GM13977 (cell line): ENCODE measurements at regions not wholly inside any gene's neighbourhood (a gene's known extent, or its start where the extent isn't known, plus 50 kb on each side); places are given as distances from the start of the nearest gene placed in this dataset.

Experiments
- DNase-seq: peaks from one replicate; pipeline ENCODE4 v3.0.0; 2012; ENCODE audit warnings: low spot score
- in situ Hi-C: fragments of 300-500 bp; cut with MboI; formaldehyde crosslinking; loops from one replicate; pipeline ENCODE4 v1.12.0; 2022; ENCODE audit warnings: low sequenced_read_pairs, low pct_unique_long_range_greater_than_20kb, mixed read lengths, inconsistent platforms; ENCODE audit not compliant: unreplicated experiment
- TF ChIP-seq, protein P1 (sequence below): IDR thresholded peaks from 2 replicates; pipeline ENCODE4 v1.5.1; 2012; ENCODE audit warnings: mild to moderate bottlenecking, control low read depth; ENCODE audit not compliant: insufficient read depth; ENCODE audit errors: extremely low read depth, missing control alignments

DNA sequence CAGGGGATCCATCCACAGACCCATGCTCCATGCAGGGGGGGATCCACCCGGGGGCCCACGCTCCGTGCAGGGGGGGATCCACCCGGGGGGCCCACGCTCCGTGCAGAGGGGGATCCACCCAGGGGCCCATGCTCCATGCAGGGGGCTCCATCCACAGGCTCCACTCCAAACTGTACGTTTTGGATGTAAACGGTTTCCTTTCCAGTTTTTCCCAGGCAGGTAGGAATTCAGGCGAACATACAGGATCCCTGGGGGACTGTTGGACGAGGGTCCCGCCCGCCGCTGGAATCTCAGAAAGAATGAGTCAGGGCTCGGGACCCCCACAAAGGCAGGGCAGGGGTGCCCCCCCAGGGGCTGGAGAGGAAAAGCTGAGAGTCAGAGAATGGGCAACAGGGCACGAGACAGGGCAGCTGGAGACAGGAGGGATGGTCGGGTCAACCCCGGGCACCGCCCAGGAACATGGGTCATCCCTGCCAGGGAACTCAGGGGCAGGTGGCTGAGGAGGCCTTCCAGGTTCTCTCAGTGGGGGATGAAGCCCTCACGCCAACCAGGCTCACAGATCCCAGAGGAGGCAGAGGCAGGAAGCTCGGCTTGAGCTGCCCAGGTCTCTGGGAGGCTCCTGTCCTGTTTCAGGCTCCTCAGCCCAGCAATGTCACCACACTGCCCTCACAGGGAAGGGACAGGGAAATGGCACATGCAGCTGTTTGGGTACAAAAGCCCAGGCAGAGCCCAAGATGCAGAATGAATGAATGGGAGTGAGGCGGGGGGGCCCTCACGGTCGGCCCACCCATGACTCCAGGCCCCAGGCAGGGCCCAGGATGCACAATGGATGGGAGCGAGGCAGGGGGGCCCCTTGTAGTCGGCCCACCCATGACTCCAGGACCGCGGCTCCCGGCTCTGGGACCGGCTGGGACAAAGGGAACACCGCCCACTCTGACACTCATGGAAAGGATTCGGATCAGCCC lies 200.2 kb downstream of the BRD1 start:
- no peak for DNase-seq
- TF ChIP-seq, protein P1, sequence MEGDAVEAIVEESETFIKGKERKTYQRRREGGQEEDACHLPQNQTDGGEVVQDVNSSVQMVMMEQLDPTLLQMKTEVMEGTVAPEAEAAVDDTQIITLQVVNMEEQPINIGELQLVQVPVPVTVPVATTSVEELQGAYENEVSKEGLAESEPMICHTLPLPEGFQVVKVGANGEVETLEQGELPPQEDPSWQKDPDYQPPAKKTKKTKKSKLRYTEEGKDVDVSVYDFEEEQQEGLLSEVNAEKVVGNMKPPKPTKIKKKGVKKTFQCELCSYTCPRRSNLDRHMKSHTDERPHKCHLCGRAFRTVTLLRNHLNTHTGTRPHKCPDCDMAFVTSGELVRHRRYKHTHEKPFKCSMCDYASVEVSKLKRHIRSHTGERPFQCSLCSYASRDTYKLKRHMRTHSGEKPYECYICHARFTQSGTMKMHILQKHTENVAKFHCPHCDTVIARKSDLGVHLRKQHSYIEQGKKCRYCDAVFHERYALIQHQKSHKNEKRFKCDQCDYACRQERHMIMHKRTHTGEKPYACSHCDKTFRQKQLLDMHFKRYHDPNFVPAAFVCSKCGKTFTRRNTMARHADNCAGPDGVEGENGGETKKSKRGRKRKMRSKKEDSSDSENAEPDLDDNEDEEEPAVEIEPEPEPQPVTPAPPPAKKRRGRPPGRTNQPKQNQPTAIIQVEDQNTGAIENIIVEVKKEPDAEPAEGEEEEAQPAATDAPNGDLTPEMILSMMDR: no peak

DNA sequence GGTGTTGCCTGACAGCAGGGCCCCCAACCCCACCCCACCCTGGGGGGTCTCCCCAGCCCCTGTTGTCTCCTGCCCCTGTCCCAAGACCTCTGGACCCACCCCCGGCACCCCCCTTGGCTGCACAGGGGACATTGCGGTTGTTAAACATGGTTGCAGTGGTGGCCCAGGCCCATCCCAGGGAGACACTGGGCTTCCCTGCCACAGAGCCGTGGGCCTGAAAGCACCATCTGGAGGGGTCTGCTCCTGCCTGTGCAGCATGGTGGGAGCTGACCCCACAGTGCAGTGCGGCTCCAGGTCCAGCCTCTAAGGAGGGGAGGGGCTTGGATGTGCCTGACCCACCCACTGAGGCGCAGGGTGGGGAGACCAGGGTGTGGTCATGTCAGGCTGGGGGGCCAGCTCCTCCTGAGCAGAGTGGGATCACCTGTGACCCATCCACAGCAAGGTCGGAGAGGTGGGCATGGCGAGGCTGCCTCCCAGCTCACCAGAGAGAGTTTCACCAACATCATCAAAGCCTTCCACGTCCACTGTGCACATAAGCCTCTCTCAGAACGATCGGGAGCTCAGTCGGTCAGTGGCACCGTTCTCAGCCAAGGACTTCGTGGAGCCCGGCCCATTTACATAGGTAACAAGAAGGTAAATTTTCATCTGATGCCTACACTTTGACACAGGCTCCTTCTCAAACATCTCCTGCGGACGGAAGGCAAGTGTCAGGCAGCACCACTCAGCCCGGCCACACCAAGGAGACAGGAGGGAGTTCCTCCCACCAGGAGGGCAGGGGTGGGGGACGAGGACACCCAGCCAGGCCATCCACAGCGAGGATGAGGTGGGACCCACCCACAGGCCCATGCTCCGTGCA lies 201.1 kb downstream of the BRD1 start:
- in situ Hi-C loops: no loop called here
- no peak for DNase-seq
- TF ChIP-seq, protein P1: no peak

More for the DNA sequence above, 200.2 kb downstream of the BRD1 start:
- in situ Hi-C loops: no loop called here

DNA sequence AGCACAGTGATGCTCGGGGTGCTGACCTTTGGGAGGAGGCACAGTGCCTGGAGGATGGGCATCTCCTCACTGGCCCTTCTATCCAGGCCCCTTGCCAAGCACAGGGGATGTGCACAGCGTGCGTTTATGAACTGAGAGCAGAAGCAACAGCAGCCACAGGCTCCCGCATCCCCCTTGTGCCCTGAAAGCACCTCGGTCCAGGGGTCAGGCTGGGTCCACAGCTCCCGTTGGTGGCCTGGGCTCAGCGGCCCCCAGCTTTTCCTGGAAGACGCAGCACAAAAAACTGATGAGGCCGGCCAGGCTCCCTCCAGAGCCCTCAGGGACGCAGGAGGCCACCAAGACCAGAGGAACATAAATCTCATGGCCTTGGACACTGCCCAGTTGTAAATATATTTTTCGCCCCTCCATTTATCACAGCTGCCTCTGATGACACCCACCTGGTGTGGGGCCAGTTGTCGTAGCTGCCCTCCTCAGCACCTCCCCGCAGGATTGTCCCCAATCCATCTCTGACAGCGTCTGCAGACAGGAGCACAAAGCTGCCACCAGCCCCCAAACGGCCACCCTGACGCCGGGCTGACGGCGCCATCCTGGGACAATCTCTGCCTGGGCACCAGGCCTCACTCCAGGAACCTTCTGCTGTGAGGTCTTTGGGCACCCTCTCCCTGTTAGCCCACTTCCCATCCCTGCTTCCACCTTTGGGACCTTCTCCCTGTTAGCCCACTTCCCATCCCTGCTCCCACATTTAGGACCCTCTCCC lies 203.1 kb downstream of the BRD1 start:
- no peak for DNase-seq
- in situ Hi-C loops: no loop called here
- TF ChIP-seq, protein P1: no peak

DNA sequence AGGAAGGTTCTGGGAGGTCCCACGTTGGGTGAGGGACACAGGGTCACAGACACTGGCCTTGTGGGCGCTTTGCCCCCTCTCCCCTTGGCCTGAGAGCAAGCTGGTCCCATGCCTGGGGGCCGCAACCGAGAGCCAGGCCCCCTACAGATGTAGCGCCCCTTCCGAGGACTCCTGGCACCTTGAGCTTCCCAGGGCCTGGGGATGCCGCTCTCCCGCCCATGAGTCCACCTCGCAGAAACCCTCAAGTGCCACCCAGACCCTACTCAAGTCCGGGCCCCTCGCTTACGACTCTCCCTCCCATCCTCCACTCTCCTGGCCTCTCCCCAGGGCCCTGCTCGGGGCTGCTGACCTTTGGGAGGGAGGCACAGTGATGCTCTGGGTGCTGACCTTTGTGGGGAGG lies 204.0 kb downstream of the BRD1 start:
- no peak for DNase-seq
- TF ChIP-seq, protein P1: no peak
- in situ Hi-C loops: no loop called here

DNA sequence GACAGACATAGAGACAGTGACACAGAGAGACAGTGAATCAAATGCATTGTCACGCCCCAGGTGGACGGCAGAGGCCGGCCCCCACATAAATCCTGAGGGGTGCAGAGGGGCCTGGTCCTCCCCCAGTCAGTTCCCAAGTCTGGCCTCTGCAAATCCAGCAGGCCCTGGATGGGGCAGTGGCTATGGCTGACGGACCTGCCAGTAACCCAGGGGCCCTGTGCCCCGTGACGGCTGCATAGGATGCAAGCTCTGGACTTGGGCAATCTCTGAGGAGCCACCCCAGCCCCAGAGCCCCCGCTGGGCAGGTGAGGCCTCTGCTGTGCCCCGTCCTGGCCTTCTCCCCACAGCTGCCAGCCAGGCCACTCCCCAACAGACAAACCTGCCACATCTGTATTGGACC lies 204.5 kb downstream of the BRD1 start:
- in situ Hi-C loops: no loop called here
- TF ChIP-seq, protein P1: no peak
- DNase-seq: no peak
